Umbilical cord (tissue), 1 donor: ENCODE measurements at regions not wholly inside any gene's neighbourhood (a gene's known extent, or its start where the extent isn't known, plus 50 kb on each side); places are given as distances from the start of the nearest gene placed in this dataset.
A peak's percentile ranks its signal among the peaks of the same experiment; 100 is the strongest.

Experiments
- DNase-seq: peaks from one replicate; pipeline ENCODE4 v3.0.0-alpha.2; 2015; ENCODE audit warnings: low spot score

DNA sequence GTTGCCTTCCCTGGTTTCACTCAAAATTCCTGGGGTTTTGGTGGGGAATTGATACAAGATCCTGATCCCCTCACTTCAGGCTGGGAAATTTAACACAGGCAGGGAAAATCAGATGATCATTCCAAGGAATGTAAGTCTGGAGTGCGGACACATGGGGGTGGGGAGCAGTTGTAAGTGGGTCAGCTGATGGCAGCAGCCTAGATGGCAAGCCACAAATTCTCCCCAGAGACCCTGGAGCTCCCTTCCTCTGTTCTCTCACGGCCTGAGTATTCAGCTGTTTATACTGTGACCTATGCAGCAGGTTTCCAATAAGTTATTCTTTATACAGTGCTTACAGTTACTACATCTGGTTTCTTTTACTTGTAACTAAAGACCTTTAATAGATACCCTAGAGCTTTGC, 144.9 kb downstream of the SH3BGRL2 start:
- no peak for DNase-seq

DNA sequence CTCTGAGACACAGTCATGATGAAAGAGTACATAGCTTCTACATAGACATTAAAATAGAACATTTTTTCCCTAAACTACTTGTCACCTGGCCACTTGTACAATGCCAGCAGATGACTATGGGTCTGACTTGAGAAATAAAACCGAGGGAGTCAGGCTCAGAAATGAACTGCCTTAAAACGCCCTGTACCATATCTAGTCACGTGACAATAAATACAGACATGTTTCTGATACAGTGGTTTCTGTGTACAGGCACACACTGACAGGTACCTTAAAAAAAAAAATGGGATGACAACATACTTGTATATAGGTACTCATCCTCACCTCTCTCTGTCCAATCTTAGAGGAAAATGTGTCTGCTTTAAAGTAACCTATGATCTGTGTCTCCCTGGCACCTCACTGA, 144.1 kb downstream of the SH3BGRL2 start:
- no peak for DNase-seq

DNA sequence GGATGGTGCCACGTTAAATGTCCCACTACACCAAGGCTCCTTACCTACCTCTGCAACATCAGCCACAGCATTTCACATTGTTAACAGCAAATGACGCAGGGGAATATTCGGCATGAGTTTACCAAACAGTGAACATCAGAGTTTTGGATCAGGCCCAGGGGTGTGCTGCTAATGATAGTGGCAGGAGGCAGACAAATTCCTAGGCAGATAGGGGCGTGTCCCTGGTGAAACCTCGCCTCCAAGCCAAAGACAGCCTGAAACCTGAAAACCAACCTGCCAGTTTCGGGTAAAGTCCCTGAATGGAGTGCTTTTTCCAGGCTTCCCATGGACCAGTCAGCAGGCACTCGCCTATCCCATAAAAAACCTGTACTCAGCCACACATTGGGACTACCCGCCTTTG, 133.6 kb downstream of the SH3BGRL2 start:
- no peak for DNase-seq

DNA sequence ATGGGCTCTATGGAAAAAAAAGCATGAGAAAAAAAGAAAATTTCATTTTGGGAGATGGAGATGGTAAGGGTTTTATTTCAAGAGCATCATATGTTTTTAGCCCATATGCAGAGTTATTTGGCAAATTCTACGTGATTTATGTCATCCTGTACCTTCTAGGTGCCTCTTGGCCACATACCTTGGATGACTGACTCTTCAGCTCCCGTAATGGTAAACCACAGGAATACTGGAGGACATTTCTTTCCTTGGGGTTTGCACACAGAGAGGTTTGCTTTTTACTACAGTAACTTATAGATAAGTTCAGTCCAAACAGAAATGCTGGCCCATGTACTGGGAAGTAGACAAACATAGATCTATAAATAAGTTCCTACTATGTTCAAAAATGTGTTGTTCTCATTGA, 132.2 kb downstream of the SH3BGRL2 start:
- DNase-seq = no peak

DNA sequence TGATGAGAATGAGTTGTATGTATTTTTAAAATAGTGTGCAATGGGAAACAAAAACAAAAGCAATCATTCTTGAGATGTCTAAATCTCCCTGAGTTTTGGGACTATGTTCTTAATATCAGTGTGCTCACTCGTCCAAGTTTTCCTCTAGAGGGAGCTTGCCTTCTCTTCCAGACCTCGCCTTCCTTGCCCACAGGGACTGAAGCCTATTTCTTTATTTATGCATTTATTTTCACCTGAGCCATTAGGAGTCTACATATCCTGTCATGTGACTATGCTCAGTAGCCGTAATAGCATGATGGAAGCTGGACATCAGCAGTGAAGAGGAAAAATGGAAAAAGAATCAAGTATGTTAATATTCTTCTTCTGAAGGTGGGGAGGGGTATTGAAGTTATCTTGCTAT, 131.2 kb downstream of the SH3BGRL2 start:
- no peak for DNase-seq

DNA sequence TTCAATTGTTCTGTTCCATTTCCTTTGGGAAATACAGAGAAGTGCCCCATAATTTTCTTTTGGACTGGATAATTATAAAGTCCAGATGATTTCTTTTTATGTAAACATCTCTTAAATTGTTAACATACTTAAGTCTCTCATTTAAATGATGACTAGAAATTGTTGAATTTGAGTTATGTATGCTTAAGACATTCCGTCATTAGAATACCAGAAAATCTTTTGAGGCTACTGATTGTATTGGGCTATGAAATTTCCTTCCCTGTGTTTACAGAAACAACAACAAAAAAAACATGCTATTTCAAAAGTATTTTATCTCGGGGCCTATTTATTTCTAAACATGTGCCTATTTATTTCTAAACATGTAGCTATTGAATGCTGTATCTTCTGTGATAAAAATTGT, 125.4 kb downstream of the SH3BGRL2 start:
- no peak for DNase-seq

DNA sequence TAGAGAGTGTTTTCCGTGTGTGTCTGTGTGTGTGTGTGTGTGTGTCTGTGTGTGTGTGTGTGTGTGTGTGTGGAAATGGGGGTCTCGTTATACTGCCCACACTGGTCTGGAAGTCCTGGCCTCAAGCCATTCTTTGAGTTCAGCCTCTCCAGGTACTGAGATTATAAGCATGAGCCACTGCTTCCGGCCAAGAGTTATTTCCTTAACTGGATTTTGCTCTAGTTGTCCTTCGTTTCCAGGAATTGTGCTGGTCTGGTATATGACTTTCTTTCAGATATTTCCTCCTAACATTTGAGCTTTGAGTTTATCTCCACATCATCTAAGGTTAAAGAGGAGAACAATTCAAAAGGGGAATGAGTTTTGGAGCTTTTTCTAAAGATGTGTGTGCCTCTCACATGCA, 124.8 kb downstream of the SH3BGRL2 start:
- peak; percentile 18 for DNase-seq
